Fibroblast of lung (primary cell): ENCODE measurements at regions not wholly inside any gene's neighbourhood (a gene's known extent, or its start where the extent isn't known, plus 50 kb on each side); places are given as distances from the start of the nearest gene placed in this dataset.

Experiments
- EZH2 ChIP-seq: IDR thresholded peaks from 2 replicates; pipeline ENCODE4 v1.5.1; 2012; ENCODE audit warnings: low read length, control low read depth, mild to moderate bottlenecking; ENCODE audit errors: missing control alignments
- TF ChIP-seq, protein P1 (sequence below), 2 donors: IDR thresholded peaks in 1 of 2; conservative IDR thresholded peaks in 1 of 2; 1 replicate in 1 of 2; 2 replicates in 1 of 2; pipeline ENCODE4 v1.5.1; 2011 to 2012; ENCODE audit warnings: low read length in 2 of 2, control low read depth in 1 of 2, inconsistent platforms in 1 of 2, low read depth in 1 of 2, mild to moderate bottlenecking in 1 of 2

- TF ChIP-seq, protein P1, sequence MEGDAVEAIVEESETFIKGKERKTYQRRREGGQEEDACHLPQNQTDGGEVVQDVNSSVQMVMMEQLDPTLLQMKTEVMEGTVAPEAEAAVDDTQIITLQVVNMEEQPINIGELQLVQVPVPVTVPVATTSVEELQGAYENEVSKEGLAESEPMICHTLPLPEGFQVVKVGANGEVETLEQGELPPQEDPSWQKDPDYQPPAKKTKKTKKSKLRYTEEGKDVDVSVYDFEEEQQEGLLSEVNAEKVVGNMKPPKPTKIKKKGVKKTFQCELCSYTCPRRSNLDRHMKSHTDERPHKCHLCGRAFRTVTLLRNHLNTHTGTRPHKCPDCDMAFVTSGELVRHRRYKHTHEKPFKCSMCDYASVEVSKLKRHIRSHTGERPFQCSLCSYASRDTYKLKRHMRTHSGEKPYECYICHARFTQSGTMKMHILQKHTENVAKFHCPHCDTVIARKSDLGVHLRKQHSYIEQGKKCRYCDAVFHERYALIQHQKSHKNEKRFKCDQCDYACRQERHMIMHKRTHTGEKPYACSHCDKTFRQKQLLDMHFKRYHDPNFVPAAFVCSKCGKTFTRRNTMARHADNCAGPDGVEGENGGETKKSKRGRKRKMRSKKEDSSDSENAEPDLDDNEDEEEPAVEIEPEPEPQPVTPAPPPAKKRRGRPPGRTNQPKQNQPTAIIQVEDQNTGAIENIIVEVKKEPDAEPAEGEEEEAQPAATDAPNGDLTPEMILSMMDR (conservative IDR thresholded peaks at IDR 0.05 in 1 of 2, IDR thresholded peaks at IDR 0.05 in 1 of 2; ENCODE audit: low read depth in 1 of 2, low read length in 2 of 2), result no peak
- no peak for TF ChIP-seq EZH2
These were observed 288.5 kb upstream of the RUNX1 start for GRCh38 chr21:35337573-35337972.
